BLaER1 (cell line): ENCODE measurements at regions not wholly inside any gene's neighbourhood (a gene's known extent, or its start where the extent isn't known, plus 50 kb on each side); places are given as distances from the start of the nearest gene placed in this dataset.

Experiments
- H3K27ac ChIP-seq: shearing (Covaris generic); formaldehyde crosslinking; 2 replicates; pipeline ENCODE4 v1.8.1; 2022
- H3K27me3 ChIP-seq: shearing (Covaris generic); formaldehyde crosslinking; 2 replicates; pipeline ENCODE4 v1.8.1; 2022
- H3K36me3 ChIP-seq: shearing (Covaris generic); formaldehyde crosslinking; 2 replicates; pipeline ENCODE4 v1.8.1; 2022
- H3K4me1 ChIP-seq: shearing (Covaris generic); formaldehyde crosslinking; 2 replicates; pipeline ENCODE4 v1.8.1; 2022
- H3K4me2 ChIP-seq: shearing (Covaris generic); formaldehyde crosslinking; 2 replicates; pipeline ENCODE4 v1.8.1; 2022
- H3K4me3 ChIP-seq: shearing (Covaris generic); formaldehyde crosslinking; 2 replicates; pipeline ENCODE4 v1.8.1; 2022
- H3K9ac ChIP-seq: shearing (Covaris generic); formaldehyde crosslinking; 2 replicates; pipeline ENCODE4 v1.8.1; 2022
- H3K9me3 ChIP-seq: shearing (Covaris generic); formaldehyde crosslinking; 2 replicates; pipeline ENCODE4 v1.8.1; 2022
- H4K20me1 ChIP-seq: shearing (Covaris generic); formaldehyde crosslinking; 2 replicates; pipeline ENCODE4 v1.8.1; 2022
- Cebpa-rat ChIP-seq: shearing (Covaris generic); IDR thresholded peaks from 2 replicates; pipeline ENCODE4 v1.8.1; 2022

DNA sequence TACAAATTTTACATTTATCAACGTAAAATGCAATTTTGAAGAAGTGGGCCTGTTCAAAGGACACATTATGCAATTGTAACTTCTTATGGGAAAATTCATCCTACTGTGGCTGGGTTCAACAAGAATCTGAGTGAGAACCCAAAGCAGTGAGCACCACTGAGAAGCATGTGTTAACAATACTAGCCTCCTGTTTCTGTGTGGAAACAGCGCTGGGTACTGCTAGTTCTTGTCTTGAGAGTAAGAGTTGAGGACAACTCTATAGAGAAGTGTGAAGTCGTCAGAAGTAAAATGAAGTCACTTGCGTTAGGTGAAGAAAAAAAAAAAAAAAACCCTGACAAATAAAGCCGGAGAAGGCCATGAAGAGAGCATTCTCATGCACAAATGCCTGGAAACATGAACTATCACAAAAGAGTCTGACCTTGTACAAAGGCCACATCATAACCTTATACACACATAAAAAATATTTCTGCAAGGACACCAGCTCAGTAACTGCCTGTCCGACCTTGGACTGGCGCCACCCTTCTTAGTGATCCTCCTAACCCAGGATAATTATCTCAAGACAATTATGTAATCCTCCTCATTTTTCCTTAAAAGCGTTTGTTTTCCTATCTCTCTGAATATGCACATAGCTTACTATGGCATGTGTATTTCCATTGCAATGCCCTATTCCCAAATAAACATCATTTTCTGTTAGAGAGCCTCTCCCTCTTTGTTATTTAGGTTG is 554.9 kb downstream of the HTR7 start:
- no peaks in the 10 kb centered on the region for H3K27me3 ChIP-seq
- no peak overlapping the region for H3K4me2 ChIP-seq
- no peak overlapping the region for H3K4me3 ChIP-seq
- H4K20me1 ChIP-seq = no peaks in the 10 kb centered on the region
- no peaks in the 10 kb centered on the region for H3K36me3 ChIP-seq
- no peaks in the 10 kb centered on the region for H3K4me1 ChIP-seq
- H3K27ac ChIP-seq = no peak overlapping the region
- H3K9ac ChIP-seq = no peak overlapping the region
- H3K9me3 ChIP-seq = no peaks in the 10 kb centered on the region
- no peak for TF ChIP-seq Cebpa-rat

DNA sequence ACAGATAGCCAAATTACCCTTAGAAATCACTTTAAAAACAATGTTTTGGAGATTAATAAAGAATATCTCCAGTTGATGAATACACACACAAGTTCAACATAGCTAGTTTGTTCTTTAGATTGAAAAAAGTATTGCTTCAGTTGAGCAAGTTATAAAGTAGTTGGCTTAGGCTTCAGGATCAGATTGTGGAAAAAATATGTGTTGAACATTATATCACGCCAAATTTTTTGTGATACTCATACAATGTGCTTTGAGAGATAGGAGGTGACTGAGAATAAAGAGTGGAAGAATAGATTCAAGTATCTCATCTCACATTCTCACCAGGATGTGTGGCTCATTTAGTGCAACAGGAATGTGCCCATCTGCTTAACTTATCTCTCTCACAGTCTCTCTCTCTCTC is 553.3 kb downstream of the HTR7 start:
- H3K27ac ChIP-seq = no peak overlapping the region
- no peak overlapping the region for H3K4me2 ChIP-seq
- no peak overlapping the region for H3K4me3 ChIP-seq
- TF ChIP-seq Cebpa-rat = no peak
- no peaks in the 10 kb centered on the region for H4K20me1 ChIP-seq
- no peaks in the 10 kb centered on the region for H3K36me3 ChIP-seq
- H3K27me3 ChIP-seq = no peaks in the 10 kb centered on the region
- no peak overlapping the region for H3K9ac ChIP-seq
- H3K4me1 ChIP-seq = no peaks in the 10 kb centered on the region
- peaks cover 6% of the 10 kb centered on the region; the same call in 1 of the 2 replicates for H3K9me3 ChIP-seq

DNA sequence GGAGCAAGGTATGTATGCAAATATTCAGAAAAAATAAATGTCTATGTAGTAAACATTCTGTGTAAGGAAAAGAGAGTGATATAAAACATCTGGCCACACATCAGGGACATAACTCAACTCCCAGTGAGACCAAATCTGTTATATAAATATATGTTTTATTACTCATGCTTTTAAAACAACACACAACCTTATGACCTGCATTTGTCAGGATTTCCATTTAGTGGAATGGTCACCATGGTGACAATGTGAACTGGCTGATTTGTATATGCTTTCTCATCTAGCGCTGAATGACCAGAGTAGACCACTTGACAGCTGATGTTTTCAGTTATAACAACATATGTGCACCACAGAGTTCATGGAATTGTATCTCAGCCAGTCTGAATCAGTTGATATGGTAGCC is 551.7 kb downstream of the HTR7 start:
- H3K27ac ChIP-seq = no peak overlapping the region
- H3K4me1 ChIP-seq = no peaks in the 10 kb centered on the region
- H3K4me2 ChIP-seq = no peak overlapping the region
- no peak overlapping the region for H3K4me3 ChIP-seq
- peaks cover 6% of the 10 kb centered on the region; the same call in 1 of the 2 replicates for H3K9me3 ChIP-seq
- no peak overlapping the region for H3K9ac ChIP-seq
- TF ChIP-seq Cebpa-rat = no peak
- H4K20me1 ChIP-seq = no peaks in the 10 kb centered on the region
- H3K27me3 ChIP-seq = no peaks in the 10 kb centered on the region
- no peaks in the 10 kb centered on the region for H3K36me3 ChIP-seq

DNA sequence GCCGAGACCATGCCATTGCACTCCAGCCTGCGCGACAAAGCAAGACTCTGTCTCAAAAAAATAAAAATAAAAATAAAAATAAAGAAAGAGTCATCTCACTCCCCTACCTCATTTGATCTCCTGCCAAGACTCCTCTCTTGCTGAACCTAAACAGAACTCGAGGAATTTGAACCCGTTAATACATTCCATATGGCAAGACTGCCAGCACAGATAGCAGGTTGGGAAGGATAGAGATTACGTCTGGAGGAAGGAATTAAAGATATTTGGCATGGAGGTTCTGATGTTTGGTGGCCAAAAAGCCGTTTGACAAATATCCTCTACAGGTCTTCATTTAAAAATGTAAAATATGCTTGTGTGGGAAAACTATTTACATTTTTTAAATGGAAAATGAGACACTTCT is 549.6 kb downstream of the HTR7 start:
- H3K4me1 ChIP-seq = no peaks in the 10 kb centered on the region
- H3K27ac ChIP-seq = no peak overlapping the region
- H3K27me3 ChIP-seq = no peaks in the 10 kb centered on the region
- no peak overlapping the region for H3K9ac ChIP-seq
- no peaks in the 10 kb centered on the region for H4K20me1 ChIP-seq
- TF ChIP-seq Cebpa-rat = no peak
- H3K36me3 ChIP-seq = no peaks in the 10 kb centered on the region
- peaks cover 6% of the 10 kb centered on the region; the same call in 1 of the 2 replicates for H3K9me3 ChIP-seq
- no peak overlapping the region for H3K4me3 ChIP-seq
- no peak overlapping the region for H3K4me2 ChIP-seq

DNA sequence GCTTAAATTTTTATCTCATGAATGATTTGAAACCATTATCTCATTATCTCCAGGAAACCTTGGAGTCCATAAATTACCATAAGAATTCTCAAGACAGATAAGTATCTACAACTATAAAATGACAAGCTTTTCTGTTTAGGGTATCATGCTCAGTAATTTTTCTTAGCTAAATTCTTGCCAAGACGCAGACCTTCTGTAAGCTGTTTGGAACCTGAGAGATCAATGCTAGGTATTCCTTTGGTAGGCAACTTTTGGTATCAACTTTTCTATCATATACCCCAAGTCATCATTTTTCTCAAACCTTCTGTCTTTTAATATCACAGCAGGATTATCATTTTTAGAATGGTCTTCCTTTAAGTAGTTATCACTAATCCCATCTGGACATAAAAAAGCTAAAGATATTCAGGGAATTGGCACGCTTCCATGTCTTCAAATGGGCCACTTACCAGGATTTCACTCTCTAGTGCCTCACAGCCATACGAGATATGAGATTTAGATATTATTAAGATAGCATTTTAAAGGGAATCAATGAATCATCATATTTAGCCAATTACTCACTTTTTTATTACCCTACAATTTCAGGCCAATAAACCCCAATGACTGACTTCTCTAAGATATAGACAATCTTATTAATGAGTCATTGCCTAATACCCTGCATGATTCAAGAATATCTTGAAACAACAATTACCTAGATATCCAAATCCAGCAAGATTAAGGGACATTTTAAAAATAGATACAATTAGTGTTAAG is 544.1 kb downstream of the HTR7 start:
- no peaks in the 10 kb centered on the region for H3K36me3 ChIP-seq
- no peak for TF ChIP-seq Cebpa-rat
- H3K4me1 ChIP-seq = no peaks in the 10 kb centered on the region
- H3K27ac ChIP-seq = no peak overlapping the region
- no peak overlapping the region for H3K4me2 ChIP-seq
- H3K4me3 ChIP-seq = no peak overlapping the region
- H3K27me3 ChIP-seq = no peaks in the 10 kb centered on the region
- no peak overlapping the region for H3K9ac ChIP-seq
- H4K20me1 ChIP-seq = no peaks in the 10 kb centered on the region
- H3K9me3 ChIP-seq = peaks cover 6% of the 10 kb centered on the region; the same call in 1 of the 2 replicates

DNA sequence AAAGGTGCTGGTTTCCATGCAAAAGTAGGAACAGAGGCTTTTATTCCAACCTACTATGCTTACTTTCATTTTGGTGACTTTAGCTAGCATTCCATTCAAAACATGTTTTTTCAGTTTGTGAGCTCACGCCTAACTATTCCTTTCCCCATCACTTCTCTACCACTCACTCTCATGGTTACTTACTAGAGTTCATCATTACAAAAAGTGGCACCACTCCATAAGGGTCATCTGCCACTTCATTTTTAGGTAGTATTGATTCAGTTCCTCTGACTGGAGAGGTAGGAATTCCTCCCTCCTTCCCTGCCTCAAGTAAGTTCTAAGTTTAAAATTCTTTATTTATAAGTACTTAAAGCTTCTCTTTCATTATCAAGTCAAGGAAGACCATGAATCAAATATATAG is 543.1 kb downstream of the HTR7 start:
- no peaks in the 10 kb centered on the region for H4K20me1 ChIP-seq
- no peaks in the 10 kb centered on the region for H3K4me1 ChIP-seq
- H3K27ac ChIP-seq = no peak overlapping the region
- H3K4me3 ChIP-seq = no peak overlapping the region
- H3K27me3 ChIP-seq = no peaks in the 10 kb centered on the region
- H3K9ac ChIP-seq = no peak overlapping the region
- TF ChIP-seq Cebpa-rat = no peak
- H3K4me2 ChIP-seq = no peak overlapping the region
- H3K9me3 ChIP-seq = no peaks in the 10 kb centered on the region
- H3K36me3 ChIP-seq = no peaks in the 10 kb centered on the region

DNA sequence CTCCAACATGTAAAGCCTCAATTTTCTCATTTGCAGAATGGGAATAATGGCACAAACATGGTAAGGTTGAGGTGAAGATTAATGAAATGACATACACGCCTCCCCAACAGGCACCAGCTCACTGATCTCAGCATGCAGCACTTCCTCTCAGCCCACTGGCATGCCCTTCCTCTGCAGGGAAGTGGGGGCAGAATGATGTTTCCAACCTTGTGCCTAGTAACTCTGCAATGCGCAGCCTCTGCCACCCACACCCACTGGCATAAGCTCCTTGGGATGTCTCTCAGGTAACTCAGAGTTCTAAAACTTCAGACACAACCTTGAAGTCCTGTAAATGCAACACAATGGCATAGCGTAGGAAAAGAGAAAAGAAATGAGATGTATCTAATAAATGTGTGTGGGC is 540.7 kb downstream of the HTR7 start:
- no peaks in the 10 kb centered on the region for H3K9me3 ChIP-seq
- no peaks in the 10 kb centered on the region for H3K27me3 ChIP-seq
- H3K36me3 ChIP-seq = no peaks in the 10 kb centered on the region
- no peak for TF ChIP-seq Cebpa-rat
- H3K4me2 ChIP-seq = no peak overlapping the region
- H3K4me3 ChIP-seq = no peak overlapping the region
- H3K9ac ChIP-seq = no peak overlapping the region
- no peaks in the 10 kb centered on the region for H4K20me1 ChIP-seq
- H3K27ac ChIP-seq = no peak overlapping the region
- H3K4me1 ChIP-seq = no peaks in the 10 kb centered on the region

DNA sequence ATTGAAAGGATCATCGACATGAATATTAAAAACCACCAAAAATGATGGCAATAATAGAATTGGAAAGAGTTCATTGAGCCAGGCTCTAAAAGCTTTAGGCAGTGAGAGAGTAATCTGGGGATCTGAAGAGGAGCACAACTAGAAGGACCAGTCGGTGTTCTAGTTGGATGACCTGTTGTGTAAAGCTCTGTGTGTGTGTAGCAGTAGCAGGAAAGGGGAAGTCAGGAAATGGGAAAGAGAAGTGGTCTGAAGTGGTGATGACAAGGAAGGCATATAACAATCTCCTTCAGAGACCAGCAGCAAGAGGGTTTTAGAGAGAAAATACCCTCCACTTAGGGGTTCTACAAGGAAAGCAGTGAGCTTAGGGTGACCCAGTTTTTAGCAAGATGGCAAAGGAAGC is 539.2 kb downstream of the HTR7 start:
- H3K27me3 ChIP-seq = no peaks in the 10 kb centered on the region
- H3K36me3 ChIP-seq = no peaks in the 10 kb centered on the region
- H3K9me3 ChIP-seq = no peaks in the 10 kb centered on the region
- H3K9ac ChIP-seq = no peak overlapping the region
- no peaks in the 10 kb centered on the region for H3K4me1 ChIP-seq
- no peak for TF ChIP-seq Cebpa-rat
- no peaks in the 10 kb centered on the region for H4K20me1 ChIP-seq
- no peak overlapping the region for H3K4me2 ChIP-seq
- no peak overlapping the region for H3K27ac ChIP-seq
- no peak overlapping the region for H3K4me3 ChIP-seq

DNA sequence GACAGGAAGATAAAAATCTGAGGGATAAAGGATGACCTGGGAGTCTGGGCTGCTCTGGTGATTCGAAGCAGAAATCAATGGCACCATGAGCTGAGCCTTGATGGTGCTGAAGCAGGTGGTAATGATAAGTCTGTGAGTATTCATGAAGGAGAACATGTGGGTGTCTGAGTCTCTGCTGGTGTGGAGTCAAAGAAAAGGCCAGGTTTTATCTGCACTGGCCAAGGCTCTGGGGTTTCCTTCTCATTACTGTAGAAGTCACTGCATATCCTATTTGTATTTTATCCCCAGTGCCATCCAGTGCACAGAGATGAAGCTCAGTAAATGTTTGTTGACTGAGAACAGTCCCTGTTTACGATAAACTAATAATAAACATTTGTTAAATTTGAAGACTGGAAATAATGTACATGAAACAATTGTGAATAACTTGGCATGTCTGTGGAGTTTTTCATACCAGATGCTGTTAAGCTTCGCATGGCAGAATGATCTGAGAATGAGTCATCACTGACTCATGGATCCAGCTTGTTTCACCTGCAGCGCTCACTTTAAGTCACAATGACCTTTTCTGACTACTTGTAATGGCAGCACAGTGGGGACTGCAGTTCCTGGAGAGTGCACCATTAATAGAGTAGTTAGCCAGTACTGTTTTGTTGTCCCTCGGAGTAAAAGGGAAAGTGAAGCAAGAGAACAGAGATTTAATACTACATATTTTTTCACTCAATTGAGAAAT is 538.5 kb downstream of the HTR7 start:
- H3K4me1 ChIP-seq = no peaks in the 10 kb centered on the region
- H3K4me2 ChIP-seq = no peak overlapping the region
- no peaks in the 10 kb centered on the region for H3K36me3 ChIP-seq
- H4K20me1 ChIP-seq = no peaks in the 10 kb centered on the region
- H3K9ac ChIP-seq = no peak overlapping the region
- H3K4me3 ChIP-seq = no peak overlapping the region
- H3K9me3 ChIP-seq = no peaks in the 10 kb centered on the region
- no peak overlapping the region for H3K27ac ChIP-seq
- TF ChIP-seq Cebpa-rat = no peak
- no peaks in the 10 kb centered on the region for H3K27me3 ChIP-seq
